Activated CD4-positive, alpha-beta T cell treated with anti-CD3 and anti-CD28 coated beads, Interleukin-2, amount 50 U/mL, for 1 hour (primary cell): ENCODE measurements at regions not wholly inside any gene's neighbourhood (a gene's known extent, or its start where the extent isn't known, plus 50 kb on each side); places are given as distances from the start of the nearest gene placed in this dataset.

Source experiments
- DNase-seq: peaks from one replicate; pipeline ENCODE4 v3.0.0-alpha.2; 2020

DNA sequence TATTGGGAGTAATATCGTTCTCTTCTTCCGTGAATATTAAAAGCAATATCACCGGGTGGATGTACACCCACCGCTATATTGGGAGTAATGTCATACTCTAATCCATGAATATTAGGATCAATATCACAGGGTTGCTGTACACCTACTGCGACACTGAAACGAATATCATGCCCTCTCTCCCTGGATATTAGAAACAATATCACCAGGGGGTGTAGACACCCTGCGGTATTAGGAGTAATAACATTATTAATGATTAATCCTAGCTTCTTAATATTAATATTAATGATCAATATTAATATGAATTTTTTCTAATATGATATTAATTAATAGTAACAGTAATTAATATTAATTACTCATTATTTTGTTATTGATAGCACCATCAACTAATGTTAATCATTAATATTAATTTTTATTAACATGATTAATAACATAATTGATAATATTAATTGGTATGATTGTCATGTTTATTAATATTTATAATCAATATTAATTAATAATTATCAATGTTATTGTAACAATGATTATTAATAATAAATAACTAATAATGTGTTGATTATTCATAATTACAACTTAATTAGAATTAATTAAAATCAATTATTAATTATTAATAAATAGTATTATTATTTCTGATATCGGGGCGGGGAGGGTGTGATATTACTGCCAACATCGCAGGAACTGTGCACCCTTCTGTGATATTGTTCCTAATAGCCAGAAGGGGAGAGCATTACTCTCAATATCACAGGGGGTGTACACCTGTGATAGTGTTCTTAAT lies 121.3 kb upstream of the C1GALT1 start:
- no peak for DNase-seq

DNA sequence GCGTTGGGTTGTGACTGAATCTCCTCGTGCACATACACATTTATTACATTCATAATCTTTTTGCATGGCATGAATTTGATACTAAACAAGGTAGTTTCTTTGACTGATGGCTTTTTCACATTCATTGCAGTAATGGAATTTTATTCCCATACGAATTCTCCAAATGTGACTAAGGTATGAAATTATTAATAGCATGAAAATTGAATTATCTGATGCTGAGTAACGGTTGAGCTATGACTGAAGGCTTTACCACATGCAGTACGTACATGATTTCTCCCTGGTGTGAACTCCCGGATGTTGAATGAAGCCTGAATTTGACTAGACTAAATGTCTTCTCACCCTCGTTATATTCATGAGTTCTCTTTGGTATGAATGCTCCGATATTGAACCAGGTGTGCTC lies 104.4 kb upstream of the C1GALT1 start:
- no peak for DNase-seq

DNA sequence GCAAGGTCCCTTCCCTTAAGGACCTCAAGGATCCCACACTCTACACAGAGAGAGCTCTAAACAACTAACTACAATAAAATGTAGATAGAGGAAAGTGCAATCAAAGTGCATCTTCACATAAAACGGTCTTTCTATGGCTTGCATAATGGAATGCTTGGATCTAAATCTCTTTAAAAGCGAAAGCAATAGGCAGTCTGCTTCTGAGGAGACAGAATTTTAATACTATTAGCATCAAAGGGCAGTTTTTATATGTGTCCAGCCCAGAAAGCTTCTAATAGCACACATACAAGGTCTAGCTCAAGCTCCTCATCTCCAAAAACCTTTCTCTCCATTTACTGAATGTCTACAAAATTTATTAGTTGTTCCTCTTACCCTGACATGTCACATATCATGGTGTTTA lies 101.5 kb upstream of the C1GALT1 start:
- DNase-seq = no peak

DNA sequence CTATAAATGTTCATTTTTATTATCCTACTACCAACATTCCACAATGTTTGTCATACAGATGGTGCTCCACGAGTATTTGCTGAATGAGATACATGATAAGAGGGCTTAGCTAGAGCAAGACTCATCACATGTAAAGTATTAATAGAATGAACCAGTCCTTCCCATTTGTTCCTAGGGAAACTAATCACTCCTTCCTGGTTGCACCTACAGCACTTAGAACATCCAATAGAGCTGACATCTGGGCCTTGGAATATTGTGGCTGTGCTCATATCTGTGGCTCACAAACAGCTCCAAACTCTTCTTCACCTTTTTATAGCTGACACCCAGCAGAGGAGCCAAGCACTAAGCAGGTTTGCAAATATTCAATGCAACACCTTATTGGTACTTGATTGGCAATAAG lies 91.9 kb upstream of the C1GALT1 start:
- DNase-seq = no peak

DNA sequence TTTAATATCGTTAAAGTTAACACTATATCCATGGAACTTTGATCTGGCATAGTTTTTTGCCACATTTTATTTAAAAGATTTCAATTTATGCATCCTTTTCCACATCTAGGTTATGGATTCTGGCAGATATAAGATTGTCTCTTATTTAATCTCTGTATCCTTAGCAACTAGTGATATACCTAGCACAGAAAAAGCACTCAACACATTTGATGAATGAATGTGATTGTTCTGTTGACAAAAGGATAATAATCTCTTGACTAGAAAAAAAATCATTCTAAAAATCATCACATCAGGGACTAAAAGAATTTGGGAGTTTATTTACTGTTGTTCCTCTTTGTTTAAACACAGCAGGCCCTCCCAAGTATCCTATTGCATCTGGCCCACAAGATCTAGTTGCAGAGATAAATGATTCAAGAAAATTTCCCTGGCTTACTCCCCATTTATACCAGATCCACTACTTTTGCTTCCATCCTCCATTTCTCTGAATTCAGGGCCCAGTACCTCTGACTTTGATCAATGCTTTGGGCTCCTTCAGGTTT lies 84.0 kb upstream of the C1GALT1 start:
- no peak for DNase-seq

- no peak for DNase-seq
These were observed 82.7 kb upstream of the C1GALT1 start for GRCh38 chr7:7099584-7100014.

DNA sequence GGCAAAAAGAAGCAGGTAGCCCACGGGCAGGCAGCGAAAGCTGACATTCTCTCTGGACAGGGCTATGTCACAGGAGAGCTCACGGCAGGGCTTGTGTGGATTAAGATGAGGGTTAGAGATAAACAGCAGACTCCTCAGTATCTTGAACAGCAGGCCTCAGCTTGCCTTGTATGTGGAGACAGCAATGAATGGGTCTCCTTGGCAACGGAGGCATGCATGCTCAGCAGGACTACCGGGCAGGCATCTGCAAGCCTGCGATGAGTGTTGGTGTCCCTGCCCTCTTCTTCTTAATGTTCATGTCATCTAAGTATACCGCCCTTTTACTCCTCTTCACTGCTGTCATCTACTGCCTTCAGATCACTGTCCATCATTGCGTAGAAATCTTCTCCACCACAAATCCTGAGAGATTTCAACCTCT lies 81.9 kb upstream of the C1GALT1 start:
- no peak for DNase-seq

DNA sequence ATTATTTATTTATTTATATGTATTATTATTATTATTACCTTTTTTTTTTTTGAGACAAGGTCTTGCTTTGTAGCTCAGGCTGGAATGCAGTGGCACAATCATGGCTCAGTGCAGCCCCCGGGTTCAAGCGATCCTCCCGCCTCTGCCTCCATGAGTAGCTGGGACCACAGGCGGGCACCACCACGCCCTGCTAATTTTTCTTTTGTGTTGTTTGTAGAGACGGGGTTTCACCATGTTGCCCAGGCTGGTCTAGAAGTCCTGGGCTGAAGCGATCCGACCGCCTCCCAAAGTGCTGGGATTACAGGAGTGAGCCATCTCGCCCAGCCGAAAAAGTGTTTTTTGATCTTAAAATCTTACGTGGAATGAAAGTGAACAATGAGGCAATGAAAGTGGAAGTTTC lies 79.4 kb upstream of the C1GALT1 start:
- no peak for DNase-seq

GRCh38 chr7:7103343-7104313 lies 78.7 kb upstream of the C1GALT1 start:
- no peak for DNase-seq

DNA sequence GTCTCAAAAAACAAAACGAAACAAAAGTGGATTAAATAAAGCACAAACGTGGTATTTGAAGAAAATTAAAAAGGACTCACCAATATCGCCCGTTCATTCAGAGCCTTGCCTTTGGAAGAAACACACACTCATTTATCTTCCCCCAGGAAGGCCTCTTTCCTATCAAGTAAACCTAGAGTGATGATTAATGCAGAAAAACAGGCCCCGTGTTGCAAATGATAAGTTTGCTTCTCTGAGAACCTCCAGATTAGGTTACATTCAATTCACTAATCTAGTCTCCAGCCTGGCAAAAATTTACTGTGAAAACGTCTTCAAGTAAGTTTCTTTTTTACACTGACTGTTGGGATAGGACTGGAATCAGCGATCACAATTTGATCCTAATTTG lies 78.0 kb upstream of the C1GALT1 start:
- no peak for DNase-seq

DNA sequence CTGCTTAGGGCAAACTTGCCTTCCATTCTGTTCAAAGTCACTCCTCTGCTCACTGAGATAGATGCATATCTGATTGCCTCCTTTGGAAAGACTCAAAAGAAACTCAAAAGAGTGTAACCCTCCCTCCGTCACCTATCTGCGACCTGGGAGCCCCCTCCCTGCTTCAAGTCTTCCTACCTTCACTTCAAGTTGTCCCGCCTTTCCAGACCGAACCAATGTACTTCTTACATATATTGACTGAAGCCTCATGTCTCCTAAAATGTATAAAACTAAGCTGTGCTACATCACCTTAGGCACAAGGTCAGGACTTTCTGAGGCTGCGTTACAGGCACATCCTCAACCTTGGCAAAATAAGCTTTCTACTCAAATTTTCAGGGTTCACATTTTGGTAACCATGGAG lies 77.4 kb upstream of the C1GALT1 start:
- DNase-seq = no peak

DNA sequence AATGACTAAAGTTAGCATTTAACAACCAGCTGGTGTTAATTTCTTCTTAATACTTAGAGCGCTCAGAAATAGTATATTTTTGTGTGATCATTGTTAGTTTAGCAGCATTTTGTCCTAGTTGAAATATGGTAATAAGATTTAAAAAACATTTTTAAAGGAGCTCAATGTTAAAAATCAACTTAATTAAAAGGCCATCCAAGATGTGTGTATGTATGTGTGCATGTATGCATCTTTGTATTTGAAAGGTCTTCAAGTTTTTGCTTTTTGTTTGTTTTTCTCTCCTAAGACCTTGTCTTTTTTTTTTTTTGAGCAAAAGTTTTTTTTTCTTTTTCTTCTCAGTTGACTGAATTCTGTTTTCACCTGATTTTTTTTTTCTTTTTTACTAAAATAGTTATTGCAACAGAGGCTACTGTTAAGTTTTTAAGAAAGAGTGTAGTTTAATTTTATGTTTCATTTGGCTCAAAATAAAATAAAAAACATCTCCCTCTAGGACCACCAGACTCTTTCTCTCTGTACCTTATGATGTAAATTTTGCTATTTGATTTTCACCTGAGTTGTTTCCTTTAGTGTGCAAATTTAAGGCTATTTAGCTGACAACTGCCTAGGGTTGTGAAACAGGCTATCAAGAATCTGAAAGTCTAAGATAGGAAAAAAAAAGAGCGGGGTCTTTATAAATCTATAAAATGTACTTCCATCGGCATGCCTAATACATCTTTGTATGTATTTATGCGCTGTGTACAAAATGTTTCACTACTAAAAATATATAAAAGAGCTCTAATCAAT lies 76.4 kb upstream of the C1GALT1 start:
- DNase-seq = no peak

DNA sequence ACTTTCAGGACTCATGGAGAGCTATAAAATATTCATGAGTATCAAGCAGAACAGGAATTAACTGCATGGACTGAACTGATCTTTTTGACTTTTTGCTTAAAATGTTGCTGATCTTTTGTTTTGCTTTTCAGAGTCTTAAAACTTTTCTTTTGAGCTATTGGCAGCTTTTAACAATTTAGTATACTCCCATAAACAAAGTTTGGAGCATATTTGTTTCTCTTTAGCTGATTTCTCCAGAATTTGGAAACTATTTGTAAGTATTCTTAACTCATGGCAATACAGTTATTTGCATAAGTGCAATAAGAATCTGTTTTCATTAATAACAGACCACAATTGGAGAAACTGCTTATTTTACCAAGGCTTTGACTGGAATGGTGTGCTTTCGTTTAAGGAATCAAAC lies 73.4 kb upstream of the C1GALT1 start:
- no peak for DNase-seq

- DNase-seq = no peak
These were observed 72.4 kb upstream of the C1GALT1 start for GRCh38 chr7:7109934-7110333.

GRCh38 chr7:7110706-7111105 lies 71.6 kb upstream of the C1GALT1 start:
- no peak for DNase-seq

- DNase-seq = no peak
These were observed 69.5 kb upstream of the C1GALT1 start for GRCh38 chr7:7112868-7113267.

GRCh38 chr7:7114575-7115291 lies 67.6 kb upstream of the C1GALT1 start:
- DNase-seq = no peak

DNA sequence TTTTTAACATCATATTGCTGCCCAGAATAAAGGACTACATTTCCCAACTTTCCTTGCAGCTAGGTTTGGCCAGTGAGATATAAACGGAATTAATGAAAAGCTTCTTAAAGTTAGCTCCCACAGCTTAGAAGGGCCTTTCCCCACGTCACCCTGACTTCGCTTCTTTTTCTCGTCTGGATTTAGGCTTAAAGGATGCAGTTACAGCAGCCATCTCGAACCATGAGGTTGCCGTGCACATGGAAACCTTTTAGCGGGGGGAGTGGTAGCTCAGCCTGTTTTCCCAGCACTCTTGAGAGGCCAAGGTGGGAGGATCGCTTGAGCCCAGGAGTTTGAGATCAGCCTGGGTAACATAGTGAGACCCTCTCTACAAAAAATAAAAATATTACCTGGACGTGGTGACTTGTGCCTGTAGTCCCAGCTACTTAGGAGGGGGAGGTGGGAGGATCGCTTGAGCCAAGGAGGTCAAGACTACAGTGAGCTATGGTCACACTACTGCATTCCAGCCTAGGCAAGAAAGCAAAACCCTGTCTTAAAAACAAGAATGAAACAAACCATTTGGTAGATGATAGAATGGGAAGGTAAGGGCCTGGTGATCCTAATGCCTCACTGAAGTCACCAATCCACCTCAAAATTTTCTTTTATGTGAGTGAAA lies 64.3 kb upstream of the C1GALT1 start:
- no peak for DNase-seq

DNA sequence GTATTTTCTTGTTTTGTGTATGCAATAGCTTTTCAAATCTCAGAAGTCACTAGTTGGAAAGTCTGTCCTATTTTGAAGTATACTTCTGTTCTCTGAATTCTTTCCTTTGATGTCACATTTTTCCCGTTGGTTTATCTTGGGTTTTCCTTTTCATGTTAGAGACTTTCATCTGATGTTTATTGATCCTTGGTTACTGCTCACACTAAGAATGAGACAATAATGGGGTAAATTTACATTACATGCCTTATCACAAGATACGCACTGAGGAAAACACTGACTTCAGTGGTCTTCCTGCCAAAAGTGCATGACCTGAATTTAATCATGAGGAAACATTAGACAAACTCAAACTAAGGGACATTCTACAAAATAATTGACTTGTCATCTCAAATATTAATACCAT lies 63.5 kb upstream of the C1GALT1 start:
- no peak for DNase-seq

DNA sequence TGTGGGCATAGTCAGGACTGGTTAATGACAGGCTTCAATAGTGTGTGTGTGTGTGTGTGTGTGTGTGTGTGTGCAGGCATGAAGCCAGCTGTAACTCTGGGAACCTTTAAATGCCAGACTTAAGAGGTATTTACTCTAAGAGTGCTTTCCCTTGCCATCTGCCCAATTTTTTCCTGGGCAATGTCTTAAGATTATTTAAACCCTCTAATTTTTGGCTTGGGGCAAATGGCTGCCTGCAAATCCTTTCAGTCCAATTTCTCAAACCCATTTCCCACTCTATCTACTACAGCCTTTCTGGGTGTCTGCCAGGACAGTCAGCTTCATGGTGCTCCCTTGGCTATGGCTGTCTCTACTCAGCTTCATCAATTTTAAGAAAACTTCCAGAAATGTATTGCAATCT lies 62.6 kb upstream of the C1GALT1 start:
- no peak for DNase-seq

GRCh38 chr7:7122033-7122478 lies 60.3 kb upstream of the C1GALT1 start:
- no peak for DNase-seq
